HL-60 (cell line): ENCODE measurements at regions not wholly inside any gene's neighbourhood (a gene's known extent, or its start where the extent isn't known, plus 50 kb on each side); places are given as distances from the start of the nearest gene placed in this dataset.

Experiments
- DNase-seq, 2 experiments: peaks; one replicate each; pipeline ENCODE4 v3.0.0-alpha.2; 2010 to 2020; ENCODE audit warnings: low read depth in 1 of 2, low spot score in 1 of 2
- H3K27ac ChIP-seq: fragments of 250-450 bp; sonication (Bioruptor Pico); replicated peaks from 2 replicates; pipeline ENCODE4 v1.5.1; 2020; ENCODE audit warnings: mild to moderate bottlenecking, moderate library complexity
- H3K27me3 ChIP-seq: fragments of 250-450 bp; sonication (Bioruptor Pico); 2 replicates; pipeline ENCODE4 v1.5.1; 2021; ENCODE audit warnings: mild to moderate bottlenecking, moderate library complexity; ENCODE audit not compliant: insufficient read depth, poor library complexity, severe bottlenecking
- H3K4me3 ChIP-seq: replicated peaks from 2 replicates; pipeline ENCODE4 v1.5.1; 2011; ENCODE audit warnings: mild to moderate bottlenecking, control low read depth, low read length; ENCODE audit not compliant: insufficient read depth
- GABPA ChIP-seq: IDR thresholded peaks from 2 replicates; pipeline ENCODE4 v1.6.1; 2012; ENCODE audit warnings: low read depth
- POLR2AphosphoS5 ChIP-seq: IDR thresholded peaks from 2 replicates; pipeline ENCODE4 v1.6.1; 2012; ENCODE audit warnings: low read depth
- REST ChIP-seq: IDR thresholded peaks from 2 replicates; pipeline ENCODE4 v1.6.1; 2012; ENCODE audit warnings: low read depth; ENCODE audit not compliant: insufficient replicate concordance
- SPI1 ChIP-seq: IDR thresholded peaks from 2 replicates; pipeline ENCODE4 v1.6.1; 2012; ENCODE audit warnings: low read depth, mild to moderate bottlenecking, borderline replicate concordance
- TF ChIP-seq, protein P1 (sequence below): IDR thresholded peaks from one replicate; pipeline ENCODE4 v1.5.1; 2011; ENCODE audit warnings: low read length, control low read depth, inconsistent platforms; ENCODE audit not compliant: insufficient read depth

- Histone ChIP-seq H3K27me3 (no peaks in the 10 kb centered on the region), H3K4me3 (no peak overlapping the region), H3K27ac (no peak overlapping the region)
- TF ChIP-seq POLR2AphosphoS5, result no peak
- TF ChIP-seq, protein P1, sequence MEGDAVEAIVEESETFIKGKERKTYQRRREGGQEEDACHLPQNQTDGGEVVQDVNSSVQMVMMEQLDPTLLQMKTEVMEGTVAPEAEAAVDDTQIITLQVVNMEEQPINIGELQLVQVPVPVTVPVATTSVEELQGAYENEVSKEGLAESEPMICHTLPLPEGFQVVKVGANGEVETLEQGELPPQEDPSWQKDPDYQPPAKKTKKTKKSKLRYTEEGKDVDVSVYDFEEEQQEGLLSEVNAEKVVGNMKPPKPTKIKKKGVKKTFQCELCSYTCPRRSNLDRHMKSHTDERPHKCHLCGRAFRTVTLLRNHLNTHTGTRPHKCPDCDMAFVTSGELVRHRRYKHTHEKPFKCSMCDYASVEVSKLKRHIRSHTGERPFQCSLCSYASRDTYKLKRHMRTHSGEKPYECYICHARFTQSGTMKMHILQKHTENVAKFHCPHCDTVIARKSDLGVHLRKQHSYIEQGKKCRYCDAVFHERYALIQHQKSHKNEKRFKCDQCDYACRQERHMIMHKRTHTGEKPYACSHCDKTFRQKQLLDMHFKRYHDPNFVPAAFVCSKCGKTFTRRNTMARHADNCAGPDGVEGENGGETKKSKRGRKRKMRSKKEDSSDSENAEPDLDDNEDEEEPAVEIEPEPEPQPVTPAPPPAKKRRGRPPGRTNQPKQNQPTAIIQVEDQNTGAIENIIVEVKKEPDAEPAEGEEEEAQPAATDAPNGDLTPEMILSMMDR, result no peak
- TF ChIP-seq REST, result no peak
- no peak for TF ChIP-seq SPI1
- DNase-seq, result no peak
Observed at GRCh38 chr18:41657189-41657588, 297.8 kb upstream of the PIK3C3 start.

GRCh38 chr18:41655074-41655473 is 300.0 kb upstream of the PIK3C3 start:
- no peak overlapping the region for H3K27ac ChIP-seq
- no peaks in the 10 kb centered on the region for H3K27me3 ChIP-seq
- no peak overlapping the region for H3K4me3 ChIP-seq
- peak; percentile 14 to 17 for DNase-seq
- TF ChIP-seq GABPA (no peak), SPI1 (no peak), REST (no peak), POLR2AphosphoS5 (no peak)
- TF ChIP-seq, protein P1, result no peak

DNA sequence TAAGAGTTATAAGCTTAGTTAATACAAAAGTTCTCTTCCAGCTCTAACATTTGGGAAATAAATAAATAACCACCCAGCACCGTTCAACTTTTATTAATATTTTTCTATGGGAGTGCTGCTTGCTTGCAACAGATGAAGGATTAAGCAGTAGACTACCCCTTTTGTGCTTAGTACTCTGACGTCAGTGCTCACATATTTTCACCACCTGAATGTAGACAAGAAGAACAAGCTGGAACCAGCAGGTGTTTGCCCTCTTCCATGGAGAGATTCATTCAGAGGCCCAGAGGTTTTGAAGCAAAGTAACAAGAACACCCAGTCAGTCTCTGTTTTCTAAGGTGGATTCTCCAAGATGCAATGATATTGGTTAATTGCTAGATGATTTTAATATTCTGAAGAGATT is 307.1 kb upstream of the PIK3C3 start:
- TF ChIP-seq, protein P1, result no peak
- TF ChIP-seq POLR2AphosphoS5 (no peak), SPI1 (no peak), GABPA (no peak), REST (no peak)
- H3K4me3 ChIP-seq, result no peak overlapping the region
- H3K27ac ChIP-seq, result no peak overlapping the region
- no peaks in the 10 kb centered on the region for H3K27me3 ChIP-seq
- DNase-seq, result no peak
